OCI-LY3 (cell line): ENCODE measurements at regions not wholly inside any gene's neighbourhood (a gene's known extent, or its start where the extent isn't known, plus 50 kb on each side); places are given as distances from the start of the nearest gene placed in this dataset.

ENCODE experiments used
- CTCF ChIP-seq: fragments of 200-600, 300-600 bp; sonication (generic); IDR thresholded peaks from 2 replicates; pipeline ENCODE4 v1.5.1; 2014; ENCODE audit warnings: antibody characterized with exemption, low read length, low read depth
- EZH2phosphoT487 ChIP-seq: fragments of 200-600 bp; shearing (Covaris generic); IDR thresholded peaks from 2 replicates; pipeline ENCODE4 v1.6.1; 2018; ENCODE audit warnings: antibody characterized with exemption, mixed run types, low read depth

GRCh38 chr10:121154846-121155245 lies 303.7 kb downstream of the WDR11 start:
- TF ChIP-seq CTCF (no peak), EZH2phosphoT487 (no peak)
